ENCODE measurements at regions not wholly inside any gene's neighbourhood (a gene's known extent, or its start where the extent isn't known, plus 50 kb on each side); places are given as distances from the start of the nearest gene placed in this dataset.

- TF ChIP-seq CTCF (IDR thresholded peaks at IDR 0.05; ENCODE audit: unreplicated experiment in 3 of 3), result no peak
- Mint-ChIP-seq H3K36me3 (ENCODE audit: low read depth) (no peaks in the 10 kb centered on the region), H3K4me3 (no peak overlapping the region), H3K27ac (no peak overlapping the region), H3K4me1 (peaks cover 8% of the 10 kb centered on the region), H3K27me3 (ENCODE audit: low read depth) (no peaks in the 10 kb centered on the region), H3K9me3 (peaks cover 5% of the 10 kb centered on the region)
These were observed 126.9 kb upstream of the HCCS start for GRCh38 chrX:10984213-10984612.

- TF ChIP-seq CTCF (IDR thresholded peaks at IDR 0.05; ENCODE audit: unreplicated experiment in 3 of 3), result no peak
- peaks cover 22% of the 10 kb centered on the region for H3K4me1 Mint-ChIP-seq
- no peak overlapping the region for H3K27ac Mint-ChIP-seq
- no peaks in the 10 kb centered on the region for H3K36me3 Mint-ChIP-seq (ENCODE audit: low read depth)
- H3K4me3 Mint-ChIP-seq, result no peak overlapping the region
- peaks cover 5% of the 10 kb centered on the region for H3K9me3 Mint-ChIP-seq
- H3K27me3 Mint-ChIP-seq (ENCODE audit: low read depth), result no peaks in the 10 kb centered on the region
These were observed 124.5 kb upstream of the HCCS start for GRCh38 chrX:10986616-10987015.

- H3K4me3 Mint-ChIP-seq, result no peak overlapping the region
- no peak for TF ChIP-seq CTCF (IDR thresholded peaks at IDR 0.05; ENCODE audit: unreplicated experiment in 3 of 3)
- H3K27ac Mint-ChIP-seq, result no peak overlapping the region
- H3K27me3 Mint-ChIP-seq (ENCODE audit: low read depth), result no peaks in the 10 kb centered on the region
- no peaks in the 10 kb centered on the region for H3K36me3 Mint-ChIP-seq (ENCODE audit: low read depth)
- peaks cover 26% of the 10 kb centered on the region for H3K4me1 Mint-ChIP-seq
- peaks cover 9% of the 10 kb centered on the region for H3K9me3 Mint-ChIP-seq
These were observed 122.5 kb upstream of the HCCS start for GRCh38 chrX:10988653-10989052.

GRCh38 chrX:10989386-10989785, 121.7 kb upstream of the HCCS start:
- Mint-ChIP-seq H3K36me3 (ENCODE audit: low read depth) (no peaks in the 10 kb centered on the region), H3K4me1 (peaks cover 26% of the 10 kb centered on the region), H3K4me3 (no peak overlapping the region), H3K27me3 (ENCODE audit: low read depth) (no peaks in the 10 kb centered on the region), H3K27ac (no peak overlapping the region), H3K9me3 (peaks cover 10% of the 10 kb centered on the region)
- no peak for TF ChIP-seq CTCF (IDR thresholded peaks at IDR 0.05; ENCODE audit: unreplicated experiment in 3 of 3)

- Mint-ChIP-seq H3K27me3 (ENCODE audit: low read depth) (no peaks in the 10 kb centered on the region), H3K4me3 (no peak overlapping the region), H3K4me1 (peaks cover 26% of the 10 kb centered on the region), H3K9me3 (peaks cover 10% of the 10 kb centered on the region), H3K36me3 (ENCODE audit: low read depth) (no peaks in the 10 kb centered on the region), H3K27ac (no peak overlapping the region)
- TF ChIP-seq CTCF (IDR thresholded peaks at IDR 0.05; ENCODE audit: unreplicated experiment in 3 of 3), result no peak
These were observed 120.7 kb upstream of the HCCS start for GRCh38 chrX:10990418-10990817.

GRCh38 chrX:10990976-10991375, 120.2 kb upstream of the HCCS start:
- no peak overlapping the region for H3K4me3 Mint-ChIP-seq
- no peak overlapping the region for H3K27ac Mint-ChIP-seq
- H3K36me3 Mint-ChIP-seq (ENCODE audit: low read depth), result no peaks in the 10 kb centered on the region
- peaks cover 26% of the 10 kb centered on the region for H3K4me1 Mint-ChIP-seq
- no peaks in the 10 kb centered on the region for H3K27me3 Mint-ChIP-seq (ENCODE audit: low read depth)
- peaks cover 10% of the 10 kb centered on the region for H3K9me3 Mint-ChIP-seq
- no peak for TF ChIP-seq CTCF (IDR thresholded peaks at IDR 0.05; ENCODE audit: unreplicated experiment in 3 of 3)

Data from nephron (organoid).